ENCODE measurements at regions not wholly inside any gene's neighbourhood (a gene's known extent, or its start where the extent isn't known, plus 50 kb on each side); places are given as distances from the start of the nearest gene placed in this dataset.

- H3K9me3 ChIP-seq (ENCODE audit: control insufficient read depth, low read length) = no peaks in the 10 kb centered on the region
- DNase-seq = no peak
- no peak overlapping the region for H3K27ac ChIP-seq (ENCODE audit: low read depth in 1 of 2, low read length in 2 of 2)
- H3K27me3 ChIP-seq (ENCODE audit: control insufficient read depth in 1 of 2, insufficient read depth in 2 of 2, low read length in 1 of 2) = no peaks in the 10 kb centered on the region
- intact Hi-C loops (cut with DNase I) = no loop called here
- no peak for ATAC-seq (ENCODE audit: low FRiP score)
- H3K36me3 ChIP-seq (ENCODE audit: control insufficient read depth in 1 of 2, insufficient read depth in 2 of 2, low read length in 1 of 2) = no peaks in the 10 kb centered on the region
- no peak overlapping the region for H3K4me3 ChIP-seq (ENCODE audit: low read length in 2 of 2)
- no peaks in the 10 kb centered on the region for H3K4me1 ChIP-seq (ENCODE audit: control insufficient read depth in 1 of 2, insufficient read depth in 2 of 2, low read length in 2 of 2)
- WGBS, 2 donors = 91 to 93% methylated on average over 3 of the region's 3 CpGs
These were observed 1451.5 kb downstream of the SI start for GRCh38 chr3:163626753-163627152.

GRCh38 chr3:163622384-163622783 lies 1455.9 kb downstream of the SI start:
- 67 to 78% methylated on average over 3 of the region's 3 CpGs for WGBS, 2 donors
- ATAC-seq (ENCODE audit: low FRiP score) = no peak

GRCh38 chr3:163614886-163615285 lies 1463.4 kb downstream of the SI start:
- ATAC-seq (ENCODE audit: low FRiP score) (no peak), DNase-seq (no peak)
- H3K36me3 ChIP-seq (ENCODE audit: control insufficient read depth in 1 of 2, insufficient read depth in 2 of 2, low read length in 1 of 2) = no peaks in the 10 kb centered on the region
- no peaks in the 10 kb centered on the region for H3K9me3 ChIP-seq (ENCODE audit: control insufficient read depth, low read length)
- no peaks in the 10 kb centered on the region for H3K4me1 ChIP-seq (ENCODE audit: control insufficient read depth in 1 of 2, insufficient read depth in 2 of 2, low read length in 2 of 2)
- intact Hi-C loops (cut with DNase I) = no loop called here
- H3K27ac ChIP-seq (ENCODE audit: low read depth in 1 of 2, low read length in 2 of 2) = no peak overlapping the region
- H3K4me3 ChIP-seq (ENCODE audit: low read length in 2 of 2) = no peak overlapping the region
- no peaks in the 10 kb centered on the region for H3K27me3 ChIP-seq (ENCODE audit: control insufficient read depth in 1 of 2, insufficient read depth in 2 of 2, low read length in 1 of 2)

More at GRCh38 chr3:163622384-163622783, 1455.9 kb downstream of the SI start:
- Histone ChIP-seq H3K27me3 (ENCODE audit: control insufficient read depth in 1 of 2, insufficient read depth in 2 of 2, low read length in 1 of 2) (no peaks in the 10 kb centered on the region), H3K27ac (ENCODE audit: low read depth in 1 of 2, low read length in 2 of 2) (no peak overlapping the region), H3K9me3 (ENCODE audit: control insufficient read depth, low read length) (no peaks in the 10 kb centered on the region), H3K36me3 (ENCODE audit: control insufficient read depth in 1 of 2, insufficient read depth in 2 of 2, low read length in 1 of 2) (no peaks in the 10 kb centered on the region), H3K4me1 (ENCODE audit: control insufficient read depth in 1 of 2, insufficient read depth in 2 of 2, low read length in 2 of 2) (no peaks in the 10 kb centered on the region), H3K4me3 (ENCODE audit: low read length in 2 of 2) (no peak overlapping the region)
- DNase-seq = no peak
- intact Hi-C loops (cut with DNase I) = no loop called here

- Histone ChIP-seq H3K27ac (ENCODE audit: low read depth in 1 of 2, low read length in 2 of 2) (no peak overlapping the region), H3K4me3 (ENCODE audit: low read length in 2 of 2) (no peak overlapping the region), H3K36me3 (ENCODE audit: control insufficient read depth in 1 of 2, insufficient read depth in 2 of 2, low read length in 1 of 2) (no peaks in the 10 kb centered on the region), H3K27me3 (ENCODE audit: control insufficient read depth in 1 of 2, insufficient read depth in 2 of 2, low read length in 1 of 2) (no peaks in the 10 kb centered on the region), H3K9me3 (ENCODE audit: control insufficient read depth, low read length) (no peaks in the 10 kb centered on the region), H3K4me1 (ENCODE audit: control insufficient read depth in 1 of 2, insufficient read depth in 2 of 2, low read length in 2 of 2) (no peaks in the 10 kb centered on the region)
- WGBS, 2 donors = 89 to 96% methylated on average over 1 of the region's 1 CpG
- ATAC-seq (ENCODE audit: low FRiP score) (no peak), DNase-seq (no peak)
- intact Hi-C loops (cut with DNase I) = no loop called here
These were observed 1472.4 kb downstream of the SI start for GRCh38 chr3:163605915-163606314.

- no peak overlapping the region for H3K27ac ChIP-seq (ENCODE audit: low read depth in 1 of 2, low read length in 2 of 2)
- no peaks in the 10 kb centered on the region for H3K27me3 ChIP-seq (ENCODE audit: control insufficient read depth in 1 of 2, insufficient read depth in 2 of 2, low read length in 1 of 2)
- no peak for DNase-seq
- intact Hi-C loops (cut with DNase I) = no loop called here
- H3K36me3 ChIP-seq (ENCODE audit: control insufficient read depth in 1 of 2, insufficient read depth in 2 of 2, low read length in 1 of 2) = no peaks in the 10 kb centered on the region
- H3K9me3 ChIP-seq (ENCODE audit: control insufficient read depth, low read length) = no peaks in the 10 kb centered on the region
- 87 to 92% methylated on average over 1 of the region's 1 CpG for WGBS, 2 donors
- ATAC-seq (ENCODE audit: low FRiP score) = no peak
- no peak overlapping the region for H3K4me3 ChIP-seq (ENCODE audit: low read length in 2 of 2)
- no peaks in the 10 kb centered on the region for H3K4me1 ChIP-seq (ENCODE audit: control insufficient read depth in 1 of 2, insufficient read depth in 2 of 2, low read length in 2 of 2)
These were observed 1476.9 kb downstream of the SI start for GRCh38 chr3:163601426-163601825.

GRCh38 chr3:163587342-163587741 lies 1491.0 kb downstream of the SI start:
- intact Hi-C loops (cut with DNase I) = no loop called here
- H3K27ac ChIP-seq (ENCODE audit: low read depth in 1 of 2, low read length in 2 of 2) = no peak overlapping the region
- no peaks in the 10 kb centered on the region for H3K36me3 ChIP-seq (ENCODE audit: control insufficient read depth in 1 of 2, insufficient read depth in 2 of 2, low read length in 1 of 2)
- H3K9me3 ChIP-seq (ENCODE audit: control insufficient read depth, low read length) = peaks cover 4% of the 10 kb centered on the region
- H3K4me3 ChIP-seq (ENCODE audit: low read length in 2 of 2) = no peak overlapping the region
- no peaks in the 10 kb centered on the region for H3K4me1 ChIP-seq (ENCODE audit: control insufficient read depth in 1 of 2, insufficient read depth in 2 of 2, low read length in 2 of 2)
- 77 to 81% methylated on average over 2 of the region's 2 CpGs for WGBS, 2 donors
- no peak for DNase-seq
- no peaks in the 10 kb centered on the region for H3K27me3 ChIP-seq (ENCODE audit: control insufficient read depth in 1 of 2, insufficient read depth in 2 of 2, low read length in 1 of 2)
- no peak for ATAC-seq (ENCODE audit: low FRiP score)

- Histone ChIP-seq H3K36me3 (ENCODE audit: control insufficient read depth in 1 of 2, insufficient read depth in 2 of 2, low read length in 1 of 2) (no peaks in the 10 kb centered on the region), H3K27me3 (ENCODE audit: control insufficient read depth in 1 of 2, insufficient read depth in 2 of 2, low read length in 1 of 2) (no peaks in the 10 kb centered on the region), H3K4me1 (ENCODE audit: control insufficient read depth in 1 of 2, insufficient read depth in 2 of 2, low read length in 2 of 2) (no peaks in the 10 kb centered on the region), H3K4me3 (ENCODE audit: low read length in 2 of 2) (no peak overlapping the region), H3K9me3 (ENCODE audit: control insufficient read depth, low read length) (peaks cover 4% of the 10 kb centered on the region), H3K27ac (ENCODE audit: low read depth in 1 of 2, low read length in 2 of 2) (no peak overlapping the region)
- WGBS, 2 donors = 93 to 98% methylated on average over 1 of the region's 1 CpG
- no peak for ATAC-seq (ENCODE audit: low FRiP score)
- intact Hi-C loops (cut with DNase I) = no loop called here
- DNase-seq = no peak
These were observed 1495.3 kb downstream of the SI start for GRCh38 chr3:163582967-163583366.

- intact Hi-C loops (cut with DNase I) = no loop called here
- 74 to 86% methylated on average over 3 of the region's 3 CpGs for WGBS, 2 donors
These were observed 1501.0 kb downstream of the SI start for GRCh38 chr3:163577271-163577670.

GRCh38 chr3:163576314-163576713 lies 1502.0 kb downstream of the SI start:
- Histone ChIP-seq H3K4me3 (ENCODE audit: low read length in 2 of 2) (no peak overlapping the region), H3K27ac (ENCODE audit: low read depth in 1 of 2, low read length in 2 of 2) (no peak overlapping the region), H3K9me3 (ENCODE audit: control insufficient read depth, low read length) (peaks cover 1% of the 10 kb centered on the region), H3K4me1 (ENCODE audit: control insufficient read depth in 1 of 2, insufficient read depth in 2 of 2, low read length in 2 of 2) (no peaks in the 10 kb centered on the region), H3K36me3 (ENCODE audit: control insufficient read depth in 1 of 2, insufficient read depth in 2 of 2, low read length in 1 of 2) (no peaks in the 10 kb centered on the region), H3K27me3 (ENCODE audit: control insufficient read depth in 1 of 2, insufficient read depth in 2 of 2, low read length in 1 of 2) (no peaks in the 10 kb centered on the region)
- intact Hi-C loops (cut with DNase I) = no loop called here
- 84% methylated on average over 1 of the region's 1 CpG for WGBS, 2 donors
- ATAC-seq (ENCODE audit: low FRiP score) (no peak), DNase-seq (no peak)

More at GRCh38 chr3:163577271-163577670, 1501.0 kb downstream of the SI start:
- H3K27me3 ChIP-seq (ENCODE audit: control insufficient read depth in 1 of 2, insufficient read depth in 2 of 2, low read length in 1 of 2) = no peaks in the 10 kb centered on the region
- H3K4me1 ChIP-seq (ENCODE audit: control insufficient read depth in 1 of 2, insufficient read depth in 2 of 2, low read length in 2 of 2) = no peaks in the 10 kb centered on the region
- no peaks in the 10 kb centered on the region for H3K36me3 ChIP-seq (ENCODE audit: control insufficient read depth in 1 of 2, insufficient read depth in 2 of 2, low read length in 1 of 2)
- ATAC-seq (ENCODE audit: low FRiP score) (no peak), DNase-seq (no peak)
- no peak overlapping the region for H3K4me3 ChIP-seq (ENCODE audit: low read length in 2 of 2)
- H3K9me3 ChIP-seq (ENCODE audit: control insufficient read depth, low read length) = peaks cover 1% of the 10 kb centered on the region
- no peak overlapping the region for H3K27ac ChIP-seq (ENCODE audit: low read depth in 1 of 2, low read length in 2 of 2)

Measured in aorta (tissue), 5 donors.